HG02798 (cell line): ENCODE measurements at regions not wholly inside any gene's neighbourhood (a gene's known extent, or its start where the extent isn't known, plus 50 kb on each side); places are given as distances from the start of the nearest gene placed in this dataset.
"Not testable (repeated sequence)": the region's sequence is repeated elsewhere in the genome, so short reads cannot be mapped to it uniquely, and the experiment has no call there.

Experiments used
- ATAC-seq: cut with Tn5 transposase; IDR thresholded peaks from one replicate; pipeline ENCODE4 v1.9.1; 2021; ENCODE audit warnings: mild to moderate bottlenecking; ENCODE audit not compliant: unreplicated experiment, poor library complexity

GRCh38 chr14:105687171-105688022 lies 161.0 kb downstream of the TMEM121 start:
- not testable (repeated sequence) for ATAC-seq

- ATAC-seq = peak; percentile 42
These were observed 161.6 kb downstream of the TMEM121 start for GRCh38 chr14:105688023-105688351.

- not testable (repeated sequence) for ATAC-seq
These were observed 162.4 kb downstream of the TMEM121 start for GRCh38 chr14:105688664-105689221.

- ATAC-seq = no peak
These were observed 163.3 kb downstream of the TMEM121 start for GRCh38 chr14:105689722-105690121.

GRCh38 chr14:105690671-105691070 lies 164.3 kb downstream of the TMEM121 start:
- no peak for ATAC-seq

GRCh38 chr14:105691321-105692109 lies 165.1 kb downstream of the TMEM121 start:
- ATAC-seq = not testable (repeated sequence)

GRCh38 chr14:105692110-105692685 lies 165.8 kb downstream of the TMEM121 start:
- not testable (repeated sequence) for ATAC-seq

- no peak for ATAC-seq
These were observed 168.6 kb downstream of the TMEM121 start for GRCh38 chr14:105694961-105695360.

- peak; percentile 56 for ATAC-seq
These were observed 170.0 kb downstream of the TMEM121 start for GRCh38 chr14:105696388-105696787.

- ATAC-seq = not testable (repeated sequence)
These were observed 171.0 kb downstream of the TMEM121 start for GRCh38 chr14:105697414-105697813.

GRCh38 chr14:105697955-105698354 lies 171.6 kb downstream of the TMEM121 start:
- not testable (repeated sequence) for ATAC-seq

- ATAC-seq = peak; percentile 12
These were observed 172.7 kb downstream of the TMEM121 start for GRCh38 chr14:105698940-105699556.

GRCh38 chr14:105699706-105700105 lies 173.3 kb downstream of the TMEM121 start:
- not testable (repeated sequence) for ATAC-seq

GRCh38 chr14:105700146-105700545 lies 173.8 kb downstream of the TMEM121 start:
- ATAC-seq = not testable (repeated sequence)

GRCh38 chr14:105700622-105701288 lies 174.4 kb downstream of the TMEM121 start:
- peak; percentile 36 for ATAC-seq

GRCh38 chr14:105701456-105702274 lies 175.3 kb downstream of the TMEM121 start:
- ATAC-seq = no peak

GRCh38 chr14:105702275-105702817 lies 176.0 kb downstream of the TMEM121 start:
- no peak for ATAC-seq

- ATAC-seq = not testable (repeated sequence)
These were observed 176.8 kb downstream of the TMEM121 start for GRCh38 chr14:105703044-105703665.
